ENCODE measurements at regions not wholly inside any gene's neighbourhood (a gene's known extent, or its start where the extent isn't known, plus 50 kb on each side); places are given as distances from the start of the nearest gene placed in this dataset.

- CTCF ChIA-PET: no interaction called here
- Histone ChIP-seq H3K36me3 (ENCODE audit: control insufficient read depth, insufficient read depth, low read length) (no peaks in the 10 kb centered on the region), H3K27ac (ENCODE audit: low read length) (no peak overlapping the region), H3K4me3 (ENCODE audit: low read depth in 2 of 2, low read length in 2 of 2) (no peak overlapping the region), H3K27me3 (ENCODE audit: control insufficient read depth, insufficient read depth, low read length) (peaks cover 2% of the 10 kb centered on the region; the same call in 1 of the 2 replicates), H3K9me3 (ENCODE audit: control insufficient read depth, insufficient read depth, low read depth, low read length) (no peaks in the 10 kb centered on the region), H3K4me1 (ENCODE audit: control insufficient read depth, insufficient read depth, low read length) (no peaks in the 10 kb centered on the region)
- DNase-seq (ENCODE audit: low read depth, low spot score) (no peak), ATAC-seq (no peak)
- no TSS peak for BruUV-seq (replicated peaks)
- TF ChIP-seq TCF7L2 (IDR thresholded peaks at IDR 0.05; ENCODE audit: low read depth, low read length) (no peak), REST (IDR thresholded peaks at IDR 0.05; ENCODE audit: insufficient read depth in 1 of 2, low read depth in 2 of 2, low read length in 1 of 2) (no peak), SIN3A (IDR thresholded peaks at IDR 0.05; ENCODE audit: borderline replicate concordance, insufficient read depth, low read depth, low read length) (no peak), POLR2AphosphoS5 (IDR thresholded peaks at IDR 0.05; ENCODE audit: low read depth, low read length) (no peak), CTCF (IDR thresholded peaks at IDR 0.05) (no peak)
- in situ Hi-C loops (cut with HindIII; ENCODE audit: low pct_unique_long_range_greater_than_20kb, low sequenced_read_pairs): no loop called here
- intact Hi-C loops (cut with micrococcal nuclease; ENCODE audit: unreplicated experiment): no loop called here
- POLR2A ChIA-PET: no interaction called here
Observed at GRCh38 chr5:58911270-58911669, 328.4 kb downstream of the RAB3C start.

- ATAC-seq: no peak
- H3K27ac ChIP-seq (ENCODE audit: low read length): no peak overlapping the region
- ChIA-PET POLR2A (no interaction called here), CTCF (no interaction called here)
- no peaks in the 10 kb centered on the region for H3K9me3 ChIP-seq (ENCODE audit: control insufficient read depth, insufficient read depth, low read depth, low read length)
- no peak for TF ChIP-seq REST (IDR thresholded peaks at IDR 0.05; ENCODE audit: insufficient read depth in 1 of 2, low read depth in 2 of 2, low read length in 1 of 2)
- no peak for TF ChIP-seq CTCF (IDR thresholded peaks at IDR 0.05)
- no peak for TF ChIP-seq SIN3A (IDR thresholded peaks at IDR 0.05; ENCODE audit: borderline replicate concordance, insufficient read depth, low read depth, low read length)
- TF ChIP-seq TCF7L2 (IDR thresholded peaks at IDR 0.05; ENCODE audit: low read depth, low read length): no peak
- no peak for TF ChIP-seq POLR2AphosphoS5 (IDR thresholded peaks at IDR 0.05; ENCODE audit: low read depth, low read length)
- in situ Hi-C loops (cut with HindIII; ENCODE audit: low pct_unique_long_range_greater_than_20kb, low sequenced_read_pairs) (no loop called here), intact Hi-C loops (cut with micrococcal nuclease; ENCODE audit: unreplicated experiment) (no loop called here)
- no peak for DNase-seq (ENCODE audit: low read depth, low spot score)
- no peaks in the 10 kb centered on the region for H3K36me3 ChIP-seq (ENCODE audit: control insufficient read depth, insufficient read depth, low read length)
- no peaks in the 10 kb centered on the region for H3K4me1 ChIP-seq (ENCODE audit: control insufficient read depth, insufficient read depth, low read length)
- peaks cover 2% of the 10 kb centered on the region; the same call in 1 of the 2 replicates for H3K27me3 ChIP-seq (ENCODE audit: control insufficient read depth, insufficient read depth, low read length)
- H3K4me3 ChIP-seq (ENCODE audit: low read depth in 2 of 2, low read length in 2 of 2): no peak overlapping the region
- no TSS peak for BruUV-seq (replicated peaks)
Observed at GRCh38 chr5:58912116-58912515, 329.2 kb downstream of the RAB3C start.
